ENCODE measurements at regions not wholly inside any gene's neighbourhood (a gene's known extent, or its start where the extent isn't known, plus 50 kb on each side); places are given as distances from the start of the nearest gene placed in this dataset.

DNA sequence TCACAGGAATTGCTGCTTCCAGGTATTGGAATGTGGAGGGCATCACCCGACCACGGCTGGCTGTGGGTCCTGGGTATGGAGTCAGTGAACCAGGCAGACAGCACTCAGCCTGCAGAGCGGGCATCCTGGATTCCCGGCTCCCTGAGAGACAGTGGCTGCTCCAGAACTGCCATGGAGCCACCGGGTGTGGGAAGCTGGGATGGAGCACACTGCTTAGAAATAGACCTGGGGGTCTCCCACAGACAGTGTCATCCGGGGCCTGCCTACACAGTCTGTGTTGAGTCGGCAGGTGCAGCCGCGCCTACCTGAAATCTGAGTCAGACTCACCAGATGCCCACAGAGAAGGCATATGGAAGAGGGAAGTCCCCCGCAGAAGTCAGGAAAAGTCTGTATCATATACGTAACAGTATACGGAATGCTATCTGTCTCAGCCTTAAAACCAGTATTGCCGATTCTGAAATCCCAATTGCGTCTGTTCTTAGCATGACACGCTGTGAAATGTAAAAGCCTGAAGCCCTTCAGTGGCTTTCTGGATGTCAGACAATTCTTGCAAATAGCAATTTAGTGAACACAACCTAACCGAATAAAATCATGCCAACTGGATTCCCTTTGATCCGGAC is 509.7 kb upstream of the MYT1L start:
- no peak for TF ChIP-seq YY1 (IDR thresholded peaks at IDR 0.05; ENCODE audit: borderline replicate concordance in 1 of 3, control insufficient read depth in 1 of 3, extremely low read depth in 1 of 3, insufficient read depth in 3 of 3, insufficient read length in 1 of 3, insufficient replicate concordance in 2 of 3, low read depth in 1 of 3, low read length in 2 of 3)
- TF ChIP-seq, protein P1, sequence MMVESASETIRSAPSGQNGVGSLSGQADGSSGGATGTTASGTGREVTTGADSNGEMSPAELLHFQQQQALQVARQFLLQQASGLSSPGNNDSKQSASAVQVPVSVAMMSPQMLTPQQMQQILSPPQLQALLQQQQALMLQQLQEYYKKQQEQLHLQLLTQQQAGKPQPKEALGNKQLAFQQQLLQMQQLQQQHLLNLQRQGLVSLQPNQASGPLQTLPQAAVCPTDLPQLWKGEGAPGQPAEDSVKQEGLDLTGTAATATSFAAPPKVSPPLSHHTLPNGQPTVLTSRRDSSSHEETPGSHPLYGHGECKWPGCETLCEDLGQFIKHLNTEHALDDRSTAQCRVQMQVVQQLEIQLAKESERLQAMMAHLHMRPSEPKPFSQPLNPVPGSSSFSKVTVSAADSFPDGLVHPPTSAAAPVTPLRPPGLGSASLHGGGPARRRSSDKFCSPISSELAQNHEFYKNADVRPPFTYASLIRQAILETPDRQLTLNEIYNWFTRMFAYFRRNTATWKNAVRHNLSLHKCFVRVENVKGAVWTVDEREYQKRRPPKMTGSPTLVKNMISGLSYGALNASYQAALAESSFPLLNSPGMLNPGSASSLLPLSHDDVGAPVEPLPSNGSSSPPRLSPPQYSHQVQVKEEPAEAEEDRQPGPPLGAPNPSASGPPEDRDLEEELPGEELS (CRISPR knock-in tag; IDR thresholded peaks at IDR 0.05; ENCODE audit: borderline replicate concordance) = no peak

Measured in K562 (cell line).